ENCODE measurements at regions not wholly inside any gene's neighbourhood (a gene's known extent, or its start where the extent isn't known, plus 50 kb on each side); places are given as distances from the start of the nearest gene placed in this dataset.

GRCh38 chr14:61894452-61895077 lies 132.3 kb downstream of the SNAPC1 start:
- TF ChIP-seq FOXK2 (conservative IDR thresholded peaks at IDR 0.05 in 1 of 2, IDR thresholded peaks at IDR 0.05 in 1 of 2; ENCODE audit: low read depth in 2 of 2) (no peak), PREB (CRISPR knock-in tag; IDR thresholded peaks at IDR 0.05) (no peak), TFAP4 (CRISPR knock-in tag; IDR thresholded peaks at IDR 0.05; ENCODE audit: borderline replicate concordance) (no peak), CHD7 (IDR thresholded peaks at IDR 0.05; ENCODE audit: low read depth, low read length) (no peak), RHOXF2B (CRISPR knock-in tag; conservative IDR thresholded peaks at IDR 0.05) (no peak), EHMT2 (IDR thresholded peaks at IDR 0.05) (no peak), CTCF (IDR thresholded peaks at IDR 0.05 in 2 of 3, conservative IDR thresholded peaks at IDR 0.05 in 1 of 3; ENCODE audit: insufficient read depth in 2 of 3, low read depth in 1 of 3, low read length in 3 of 3) (peak; percentile 55 to 64 (median 63))
